Liver (tissue), 8 donors: ENCODE measurements at regions not wholly inside any gene's neighbourhood (a gene's known extent, or its start where the extent isn't known, plus 50 kb on each side); places are given as distances from the start of the nearest gene placed in this dataset.

Source experiments
- DNase-seq: peaks from one replicate; pipeline ENCODE4 v3.0.0-alpha.2; 2017; ENCODE audit warnings: low spot score
- H3K27ac ChIP-seq, 2 donors: one replicate each; pipeline ENCODE4 v1.7.0; 2013; ENCODE audit warnings: inconsistent platforms in 2 of 2, low read length in 2 of 2, control low read depth in 1 of 2, low read depth in 1 of 2, mild to moderate bottlenecking in 1 of 2
- H3K27me3 ChIP-seq, 4 donors: one replicate each; pipeline versions ENCODE4 v1.6.1 to v1.7.0; 2013; ENCODE audit warnings: low read length in 3 of 4, inconsistent platforms in 1 of 4, mild to moderate bottlenecking in 1 of 4, moderate library complexity in 1 of 4; ENCODE audit not compliant: control insufficient read depth in 4 of 4, insufficient read depth in 4 of 4
- H3K36me3 ChIP-seq, 4 donors: one replicate each; pipeline versions ENCODE4 v1.6.1 to v1.7.0; 2013; ENCODE audit warnings: low read length in 3 of 4, mild to moderate bottlenecking in 3 of 4, low read depth in 1 of 4, moderate library complexity in 1 of 4; ENCODE audit not compliant: control insufficient read depth in 4 of 4, insufficient read depth in 3 of 4
- H3K4me1 ChIP-seq, 4 donors: one replicate each; pipeline versions ENCODE4 v1.6.1 to v1.7.0; 2013; ENCODE audit warnings: low read length in 3 of 4, mild to moderate bottlenecking in 3 of 4, moderate library complexity in 1 of 4; ENCODE audit not compliant: control insufficient read depth in 4 of 4, insufficient read depth in 4 of 4
- H3K4me3 ChIP-seq, 3 donors: one replicate each; pipeline versions ENCODE4 v1.6.1 to v1.7.0; 2013; ENCODE audit warnings: low read length in 3 of 3, control low read depth in 1 of 3, low read depth in 1 of 3, mild to moderate bottlenecking in 1 of 3
- H3K9ac ChIP-seq, 2 donors: one replicate each; pipeline ENCODE4 v1.7.0; 2013; ENCODE audit warnings: low read length in 2 of 2, mild to moderate bottlenecking in 2 of 2, moderate library complexity in 2 of 2, control low read depth in 1 of 2, low read depth in 1 of 2
- H3K9me3 ChIP-seq, 4 donors: one replicate each; pipeline versions ENCODE4 v1.6.1 to v1.7.0; 2013; ENCODE audit warnings: low read length in 3 of 4; ENCODE audit not compliant: control insufficient read depth in 4 of 4
- EGR1 ChIP-seq, 2 donors: IDR thresholded peaks; 2 replicates each; pipeline ENCODE4 v1.6.1; 2016 to 2018; ENCODE audit warnings: antibody characterized with exemption in 2 of 2, low read depth in 2 of 2
- FOXA1 ChIP-seq: IDR thresholded peaks from 2 replicates; pipeline ENCODE4 v1.6.1; 2016; ENCODE audit warnings: antibody characterized with exemption
- FOXA2 ChIP-seq: IDR thresholded peaks from 2 replicates; pipeline ENCODE4 v1.6.1; 2016; ENCODE audit warnings: antibody characterized with exemption
- GABPA ChIP-seq, 2 donors: IDR thresholded peaks in 1 of 2; conservative IDR thresholded peaks in 1 of 2; 2 replicates each; pipeline ENCODE4 v1.6.1; 2016; ENCODE audit warnings: antibody characterized with exemption in 2 of 2, mild to moderate bottlenecking in 1 of 2, moderate library complexity in 1 of 2
- HNF4A ChIP-seq, 2 donors: conservative IDR thresholded peaks; 2 replicates each; pipeline ENCODE4 v1.6.1; 2016; ENCODE audit warnings: antibody characterized with exemption in 2 of 2, mild to moderate bottlenecking in 2 of 2
- HNF4G ChIP-seq: IDR thresholded peaks from 2 replicates; pipeline ENCODE4 v1.6.1; 2016; ENCODE audit warnings: antibody characterized with exemption
- JUND ChIP-seq, 2 donors: IDR thresholded peaks; 2 replicates each; pipeline ENCODE4 v1.6.1; 2016; ENCODE audit warnings: antibody characterized with exemption in 2 of 2
- NR2F2 ChIP-seq: IDR thresholded peaks from 2 replicates; pipeline ENCODE4 v1.6.1; 2016; ENCODE audit warnings: antibody characterized with exemption
- RAD21 ChIP-seq, 2 donors: IDR thresholded peaks; 2 replicates each; pipeline ENCODE4 v1.6.1; 2016; ENCODE audit warnings: antibody characterized with exemption in 2 of 2, mild to moderate bottlenecking in 2 of 2
- RXRA ChIP-seq, 2 donors: IDR thresholded peaks; 2 replicates each; pipeline ENCODE4 v1.6.1; 2017 to 2018; ENCODE audit warnings: antibody characterized with exemption in 2 of 2, mild to moderate bottlenecking in 1 of 2
- SP1 ChIP-seq: IDR thresholded peaks from 2 replicates; pipeline ENCODE4 v1.6.1; 2018; ENCODE audit warnings: antibody characterized with exemption, mild to moderate bottlenecking
- TAF1 ChIP-seq: conservative IDR thresholded peaks from 2 replicates; pipeline ENCODE4 v1.6.1; 2016; ENCODE audit warnings: antibody characterized with exemption, mild to moderate bottlenecking
- YY1 ChIP-seq: IDR thresholded peaks from 2 replicates; pipeline ENCODE4 v1.6.1; 2016; ENCODE audit warnings: antibody characterized with exemption, mild to moderate bottlenecking
- WGBS: extraction: QIAGEN DNeasy Blood & Tissue Kit; methylation state at CpG from one replicate; pipeline ENCODE4 v1.1.7; 2013; 5-methylcytosine and 5-hydroxymethylcytosine counted together
- TF ChIP-seq, protein P1 (sequence below): IDR thresholded peaks from 2 replicates; pipeline ENCODE4 v1.6.1; 2016; ENCODE audit warnings: antibody characterized with exemption, mild to moderate bottlenecking
- TF ChIP-seq, protein P2 (sequence below): IDR thresholded peaks from 2 replicates; pipeline ENCODE4 v1.6.1; 2016; ENCODE audit warnings: antibody characterized with exemption
- TF ChIP-seq, protein P3 (sequence below): IDR thresholded peaks from 2 replicates; pipeline ENCODE4 v1.6.1; 2016; ENCODE audit warnings: antibody characterized with exemption
- TF ChIP-seq, protein P4 (sequence below): IDR thresholded peaks from 2 replicates; pipeline ENCODE4 v1.6.1; 2016; ENCODE audit warnings: antibody characterized with exemption
- TF ChIP-seq, protein P5 (sequence below): fragments of 150-350 bp; IDR thresholded peaks from 2 replicates; pipeline ENCODE4 v1.5.1; 2017; ENCODE audit warnings: improper control_type of control experiment, low read depth, low read length; ENCODE audit not compliant: missing input control
- donor health status: healthy.
- donor health status: healthy.
- donor health status: healthy.
- donor health status: healthy.
- donor health status: healthy.

DNA sequence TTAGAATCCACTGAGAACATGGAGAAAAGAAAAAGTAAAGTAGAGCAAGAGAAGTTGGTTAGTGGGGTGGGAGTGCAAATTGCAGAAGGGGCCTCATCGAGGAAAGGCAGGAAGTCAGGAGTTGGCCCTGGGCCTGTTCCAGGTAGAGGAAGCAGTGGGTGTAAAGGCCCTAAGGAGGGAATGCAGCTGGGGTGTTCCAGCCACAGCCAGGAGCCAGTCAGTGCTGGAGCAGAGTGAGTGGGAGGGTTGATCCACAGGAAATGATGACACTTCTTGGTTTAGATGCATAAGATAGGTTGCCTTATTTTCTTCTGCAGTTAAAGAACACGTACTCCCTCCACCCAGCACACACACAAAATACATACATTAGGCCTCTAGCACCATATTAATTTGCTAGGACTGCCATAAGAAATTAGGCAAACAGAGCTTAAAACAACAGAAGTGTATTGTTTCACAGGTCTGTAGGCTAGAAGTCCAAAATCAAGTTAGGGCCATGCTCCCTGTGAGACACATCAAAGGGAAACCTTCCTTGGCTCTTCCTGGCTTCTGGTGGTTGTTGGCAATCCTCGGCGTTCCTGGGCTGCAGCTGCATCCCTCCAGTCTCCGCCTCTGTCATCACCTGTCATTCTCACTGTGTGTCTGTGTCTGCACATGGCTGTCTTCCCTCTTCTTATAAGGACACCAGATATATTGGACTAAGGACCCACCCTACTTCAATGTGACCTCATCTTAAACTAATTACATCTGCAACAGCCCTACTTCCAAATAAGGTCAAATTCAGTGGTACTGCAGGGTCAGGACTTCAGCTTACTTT, 205.9 kb downstream of the AASDH start:
- no peak overlapping the region for H3K4me3 ChIP-seq
- WGBS = 75% methylated on average over 5 of the region's 5 CpGs
- no peak overlapping the region for H3K27ac ChIP-seq
- no peak overlapping the region for H3K9ac ChIP-seq
- DNase-seq = no peak
- H3K9me3 ChIP-seq = peaks cover 0 to 2% (median 0%) of the 10 kb centered on the region in 4 donors
- TF ChIP-seq RAD21 (IDR thresholded peaks at IDR 0.05) (no peak), SP1 (no peak), NR2F2 (no peak), YY1 (no peak), HNF4G (no peak), FOXA2 (no peak), GABPA (IDR thresholded peaks at IDR 0.05 in 1 of 2, conservative IDR thresholded peaks at IDR 0.05 in 1 of 2) (no peak), JUND (IDR thresholded peaks at IDR 0.05) (no peak), EGR1 (IDR thresholded peaks at IDR 0.05; ENCODE audit: low read depth in 2 of 2) (no peak), TAF1 (no peak), FOXA1 (no peak), RXRA (IDR thresholded peaks at IDR 0.05) (no peak)
- TF ChIP-seq, protein P1, sequence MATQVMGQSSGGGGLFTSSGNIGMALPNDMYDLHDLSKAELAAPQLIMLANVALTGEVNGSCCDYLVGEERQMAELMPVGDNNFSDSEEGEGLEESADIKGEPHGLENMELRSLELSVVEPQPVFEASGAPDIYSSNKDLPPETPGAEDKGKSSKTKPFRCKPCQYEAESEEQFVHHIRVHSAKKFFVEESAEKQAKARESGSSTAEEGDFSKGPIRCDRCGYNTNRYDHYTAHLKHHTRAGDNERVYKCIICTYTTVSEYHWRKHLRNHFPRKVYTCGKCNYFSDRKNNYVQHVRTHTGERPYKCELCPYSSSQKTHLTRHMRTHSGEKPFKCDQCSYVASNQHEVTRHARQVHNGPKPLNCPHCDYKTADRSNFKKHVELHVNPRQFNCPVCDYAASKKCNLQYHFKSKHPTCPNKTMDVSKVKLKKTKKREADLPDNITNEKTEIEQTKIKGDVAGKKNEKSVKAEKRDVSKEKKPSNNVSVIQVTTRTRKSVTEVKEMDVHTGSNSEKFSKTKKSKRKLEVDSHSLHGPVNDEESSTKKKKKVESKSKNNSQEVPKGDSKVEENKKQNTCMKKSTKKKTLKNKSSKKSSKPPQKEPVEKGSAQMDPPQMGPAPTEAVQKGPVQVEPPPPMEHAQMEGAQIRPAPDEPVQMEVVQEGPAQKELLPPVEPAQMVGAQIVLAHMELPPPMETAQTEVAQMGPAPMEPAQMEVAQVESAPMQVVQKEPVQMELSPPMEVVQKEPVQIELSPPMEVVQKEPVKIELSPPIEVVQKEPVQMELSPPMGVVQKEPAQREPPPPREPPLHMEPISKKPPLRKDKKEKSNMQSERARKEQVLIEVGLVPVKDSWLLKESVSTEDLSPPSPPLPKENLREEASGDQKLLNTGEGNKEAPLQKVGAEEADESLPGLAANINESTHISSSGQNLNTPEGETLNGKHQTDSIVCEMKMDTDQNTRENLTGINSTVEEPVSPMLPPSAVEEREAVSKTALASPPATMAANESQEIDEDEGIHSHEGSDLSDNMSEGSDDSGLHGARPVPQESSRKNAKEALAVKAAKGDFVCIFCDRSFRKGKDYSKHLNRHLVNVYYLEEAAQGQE = no peak
- TF ChIP-seq, protein P2, sequence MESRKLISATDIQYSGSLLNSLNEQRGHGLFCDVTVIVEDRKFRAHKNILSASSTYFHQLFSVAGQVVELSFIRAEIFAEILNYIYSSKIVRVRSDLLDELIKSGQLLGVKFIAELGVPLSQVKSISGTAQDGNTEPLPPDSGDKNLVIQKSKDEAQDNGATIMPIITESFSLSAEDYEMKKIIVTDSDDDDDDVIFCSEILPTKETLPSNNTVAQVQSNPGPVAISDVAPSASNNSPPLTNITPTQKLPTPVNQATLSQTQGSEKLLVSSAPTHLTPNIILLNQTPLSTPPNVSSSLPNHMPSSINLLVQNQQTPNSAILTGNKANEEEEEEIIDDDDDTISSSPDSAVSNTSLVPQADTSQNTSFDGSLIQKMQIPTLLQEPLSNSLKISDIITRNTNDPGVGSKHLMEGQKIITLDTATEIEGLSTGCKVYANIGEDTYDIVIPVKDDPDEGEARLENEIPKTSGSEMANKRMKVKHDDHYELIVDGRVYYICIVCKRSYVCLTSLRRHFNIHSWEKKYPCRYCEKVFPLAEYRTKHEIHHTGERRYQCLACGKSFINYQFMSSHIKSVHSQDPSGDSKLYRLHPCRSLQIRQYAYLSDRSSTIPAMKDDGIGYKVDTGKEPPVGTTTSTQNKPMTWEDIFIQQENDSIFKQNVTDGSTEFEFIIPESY = no peak
- TF ChIP-seq, protein P3, sequence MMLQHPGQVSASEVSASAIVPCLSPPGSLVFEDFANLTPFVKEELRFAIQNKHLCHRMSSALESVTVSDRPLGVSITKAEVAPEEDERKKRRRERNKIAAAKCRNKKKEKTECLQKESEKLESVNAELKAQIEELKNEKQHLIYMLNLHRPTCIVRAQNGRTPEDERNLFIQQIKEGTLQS = no peak
- TF ChIP-seq, protein P4, sequence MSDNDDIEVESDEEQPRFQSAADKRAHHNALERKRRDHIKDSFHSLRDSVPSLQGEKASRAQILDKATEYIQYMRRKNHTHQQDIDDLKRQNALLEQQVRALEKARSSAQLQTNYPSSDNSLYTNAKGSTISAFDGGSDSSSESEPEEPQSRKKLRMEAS = no peak
- H3K36me3 ChIP-seq = no peaks in the 10 kb centered on the region
- H3K27me3 ChIP-seq = peaks cover 0 to 2% (median 0%) of the 10 kb centered on the region in 4 donors
- H3K4me1 ChIP-seq = no peaks in the 10 kb centered on the region

DNA sequence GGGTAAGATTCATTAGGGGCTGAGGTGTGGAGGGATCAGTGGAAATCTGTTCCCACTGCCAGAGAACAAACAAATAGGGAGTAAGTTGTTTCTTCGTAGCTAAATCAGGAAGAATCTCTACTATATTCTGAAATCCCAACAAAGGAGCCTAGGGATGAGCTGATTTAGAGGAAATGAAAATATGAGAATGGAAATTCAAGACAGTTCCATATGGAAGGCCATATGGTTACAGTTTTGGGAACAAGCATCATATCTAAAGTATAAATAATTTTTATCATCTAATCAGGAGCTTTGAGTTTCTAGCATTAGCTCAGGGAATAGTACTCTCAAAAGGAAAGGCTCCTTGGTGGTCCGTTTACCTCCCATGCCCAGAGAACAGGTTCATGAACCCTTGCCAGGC, 218.2 kb downstream of the AASDH start:
- Histone ChIP-seq H3K9ac (no peak overlapping the region), H3K27ac (no peak overlapping the region), H3K9me3 (peaks cover 0 to 6% (median 0%) of the 10 kb centered on the region in 4 donors), H3K27me3 (no peaks in the 10 kb centered on the region), H3K4me3 (no peak overlapping the region), H3K36me3 (no peaks in the 10 kb centered on the region), H3K4me1 (no peaks in the 10 kb centered on the region)
- 89% methylated on average over 2 of the region's 2 CpGs for WGBS
- no peak for DNase-seq
- TF ChIP-seq HNF4A (conservative IDR thresholded peaks at IDR 0.05) (no peak), SP1 (no peak), RAD21 (IDR thresholded peaks at IDR 0.05) (no peak), NR2F2 (no peak), JUND (IDR thresholded peaks at IDR 0.05) (no peak), RXRA (IDR thresholded peaks at IDR 0.05) (no peak), EGR1 (IDR thresholded peaks at IDR 0.05; ENCODE audit: low read depth in 2 of 2) (no peak), GABPA (IDR thresholded peaks at IDR 0.05 in 1 of 2, conservative IDR thresholded peaks at IDR 0.05 in 1 of 2) (no peak), HNF4G (no peak), FOXA1 (no peak), YY1 (no peak)
- TF ChIP-seq, protein P2 = no peak
- TF ChIP-seq, protein P3 = no peak
- TF ChIP-seq, protein P4 = no peak
- TF ChIP-seq, protein P5, sequence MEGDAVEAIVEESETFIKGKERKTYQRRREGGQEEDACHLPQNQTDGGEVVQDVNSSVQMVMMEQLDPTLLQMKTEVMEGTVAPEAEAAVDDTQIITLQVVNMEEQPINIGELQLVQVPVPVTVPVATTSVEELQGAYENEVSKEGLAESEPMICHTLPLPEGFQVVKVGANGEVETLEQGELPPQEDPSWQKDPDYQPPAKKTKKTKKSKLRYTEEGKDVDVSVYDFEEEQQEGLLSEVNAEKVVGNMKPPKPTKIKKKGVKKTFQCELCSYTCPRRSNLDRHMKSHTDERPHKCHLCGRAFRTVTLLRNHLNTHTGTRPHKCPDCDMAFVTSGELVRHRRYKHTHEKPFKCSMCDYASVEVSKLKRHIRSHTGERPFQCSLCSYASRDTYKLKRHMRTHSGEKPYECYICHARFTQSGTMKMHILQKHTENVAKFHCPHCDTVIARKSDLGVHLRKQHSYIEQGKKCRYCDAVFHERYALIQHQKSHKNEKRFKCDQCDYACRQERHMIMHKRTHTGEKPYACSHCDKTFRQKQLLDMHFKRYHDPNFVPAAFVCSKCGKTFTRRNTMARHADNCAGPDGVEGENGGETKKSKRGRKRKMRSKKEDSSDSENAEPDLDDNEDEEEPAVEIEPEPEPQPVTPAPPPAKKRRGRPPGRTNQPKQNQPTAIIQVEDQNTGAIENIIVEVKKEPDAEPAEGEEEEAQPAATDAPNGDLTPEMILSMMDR = no peak
